NT2/D1 (cell line): ENCODE measurements at regions not wholly inside any gene's neighbourhood (a gene's known extent, or its start where the extent isn't known, plus 50 kb on each side); places are given as distances from the start of the nearest gene placed in this dataset.

Experiments
- SUZ12 ChIP-seq: IDR thresholded peaks from 2 replicates; pipeline ENCODE4 v1.6.1; 2011; ENCODE audit not compliant: insufficient read length, insufficient read depth; ENCODE audit errors: extremely low read depth
- YY1 ChIP-seq: IDR thresholded peaks from 2 replicates; pipeline ENCODE4 v1.6.1; 2011; ENCODE audit not compliant: insufficient read length, insufficient read depth
- ZNF274 ChIP-seq: IDR thresholded peaks from 2 replicates; pipeline ENCODE4 v1.6.1; 2011; ENCODE audit warnings: mild to moderate bottlenecking, low read depth, low read length

DNA sequence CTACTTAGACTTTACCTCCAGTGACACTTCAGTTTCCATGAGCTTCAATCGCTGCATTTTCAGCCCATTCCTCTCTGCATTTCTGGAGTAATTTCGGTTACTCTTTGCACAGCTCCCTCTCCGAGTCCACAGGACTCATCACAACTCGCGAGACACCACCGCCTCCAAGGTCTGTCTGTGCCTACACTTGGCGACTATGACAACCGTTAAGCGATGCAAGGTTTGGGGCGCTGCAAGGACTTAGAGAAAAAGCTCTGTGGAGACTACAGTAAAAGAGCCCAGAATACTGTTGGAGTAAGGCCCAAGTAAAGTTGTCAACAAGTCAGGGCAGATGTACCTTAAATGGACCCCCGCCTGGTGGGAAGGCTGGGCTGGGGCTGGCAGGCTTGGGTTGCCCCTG, 95.7 kb upstream of the RPS6KA2 start:
- no peak for TF ChIP-seq YY1
- no peak for TF ChIP-seq SUZ12
- no peak for TF ChIP-seq ZNF274
